MM.1S (cell line): ENCODE measurements at regions not wholly inside any gene's neighbourhood (a gene's known extent, or its start where the extent isn't known, plus 50 kb on each side); places are given as distances from the start of the nearest gene placed in this dataset.

ENCODE experiments used
- DNase-seq: peaks from one replicate; pipeline ENCODE4 v3.0.0-alpha.2; 2015
- H2AFZ ChIP-seq: fragments of 300-600 bp; sonication (generic); 2 replicates; pipeline ENCODE4 v1.6.0; 2016; ENCODE audit warnings: antibody characterized with exemption, low read length
- H3F3A ChIP-seq: fragments of 300-600 bp; sonication (generic); 2 replicates; pipeline ENCODE4 v1.6.1; 2016; ENCODE audit warnings: mild to moderate bottlenecking, antibody characterized with exemption, low read length, moderate library complexity, mixed read lengths; ENCODE audit not compliant: insufficient read depth
- H3K27ac ChIP-seq: fragments of 300-600 bp; sonication (generic); 2 replicates; pipeline ENCODE4 v1.5.1; 2016; ENCODE audit warnings: mild to moderate bottlenecking, low read length
- H3K27me3 ChIP-seq: fragments of 300-600 bp; sonication (generic); replicated peaks from 2 replicates; pipeline ENCODE4 v1.6.0; 2016; ENCODE audit warnings: low read length; ENCODE audit not compliant: insufficient read depth
- H3K36me3 ChIP-seq: fragments of 300-600 bp; sonication (generic); replicated peaks from 2 replicates; pipeline ENCODE4 v1.6.1; 2016; ENCODE audit warnings: mild to moderate bottlenecking, low read length, mixed read lengths; ENCODE audit not compliant: insufficient read depth
- H3K4me1 ChIP-seq: fragments of 300-600 bp; sonication (generic); 2 replicates; pipeline ENCODE4 v1.6.1; 2016; ENCODE audit warnings: low read length, mixed read lengths
- H3K4me2 ChIP-seq: fragments of 300-600 bp; sonication (generic); 2 replicates; pipeline ENCODE4 v1.6.0; 2016; ENCODE audit warnings: low read depth, low read length
- H3K4me3 ChIP-seq: fragments of 300-600 bp; sonication (generic); 2 replicates; pipeline ENCODE4 v1.5.1; 2016; ENCODE audit warnings: low read length, mixed read lengths
- H3K79me2 ChIP-seq: fragments of 300-600 bp; sonication (generic); 2 replicates; pipeline ENCODE4 v1.6.1; 2016; ENCODE audit warnings: mixed run types, low read length, mixed read lengths
- H3K9ac ChIP-seq: fragments of 300-600 bp; sonication (generic); 2 replicates; pipeline ENCODE4 v1.6.1; 2016; ENCODE audit warnings: low read length, mixed read lengths
- H3K9me2 ChIP-seq: fragments of 300-600 bp; sonication (generic); replicated peaks from 2 replicates; pipeline ENCODE4 v1.6.1; 2016; ENCODE audit warnings: mild to moderate bottlenecking, low read length, mixed read lengths; ENCODE audit not compliant: insufficient read depth
- H3K9me3 ChIP-seq: fragments of 300-600 bp; sonication (generic); replicated peaks from 2 replicates; pipeline ENCODE4 v1.6.1; 2016; ENCODE audit warnings: mild to moderate bottlenecking, low read length, mixed read lengths; ENCODE audit not compliant: insufficient read depth
- H4K20me1 ChIP-seq: fragments of 300-600 bp; sonication (generic); 2 replicates; pipeline ENCODE4 v1.6.1; 2016; ENCODE audit warnings: mild to moderate bottlenecking, low read length, moderate library complexity, mixed read lengths; ENCODE audit not compliant: insufficient read depth
- EZH2 ChIP-seq: fragments of 300-600 bp; sonication (generic); optimal IDR thresholded peaks from 2 replicates; pipeline ENCODE3; 2017; ENCODE audit warnings: low read depth, mild to moderate bottlenecking, antibody characterized with exemption, low read length, mixed read lengths
- EZH2phosphoT487 ChIP-seq: fragments of 300-600 bp; sonication (generic); IDR thresholded peaks from 2 replicates; pipeline ENCODE4 v1.6.1; 2018; ENCODE audit warnings: antibody characterized with exemption, low read length
- TF ChIP-seq, protein P1 (sequence below): fragments of 300-600 bp; sonication (generic); IDR thresholded peaks from 2 replicates; pipeline ENCODE4 v1.5.1; 2016; ENCODE audit warnings: antibody characterized with exemption, low read length, mixed read lengths

DNA sequence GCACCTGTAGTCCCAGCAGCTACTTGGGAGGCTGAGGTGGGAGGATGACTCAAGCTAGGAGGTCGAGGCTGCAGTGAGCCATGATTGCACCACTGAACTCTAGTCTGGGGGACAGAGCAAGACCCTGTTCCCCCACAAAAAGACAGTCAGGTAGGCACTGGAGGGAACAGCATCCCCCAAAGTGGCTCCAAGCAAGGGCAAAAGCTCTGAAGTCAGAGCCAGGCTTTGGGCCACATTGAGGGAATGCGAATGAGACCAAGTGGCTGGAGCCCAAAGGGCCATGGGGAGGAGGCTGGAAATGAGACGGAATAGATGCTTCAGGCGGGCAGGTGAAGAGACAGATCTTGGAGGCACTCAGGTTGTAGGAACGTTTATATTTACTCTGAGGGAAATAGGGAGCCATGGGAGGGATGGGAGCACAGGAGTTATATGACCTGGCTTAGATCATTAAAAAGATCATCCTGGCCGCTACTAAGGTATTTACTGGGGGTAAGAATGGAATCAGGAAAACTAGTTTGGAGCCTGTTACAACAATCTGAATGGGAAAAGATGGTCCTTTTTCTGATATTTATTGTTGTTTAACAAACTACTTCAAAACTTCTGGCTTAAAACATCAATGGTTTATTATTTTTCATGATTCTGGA is 229.6 kb upstream of the ZNF217 start:
- Histone ChIP-seq H4K20me1 (no peaks in the 10 kb centered on the region), H3K9me3 (no peaks in the 10 kb centered on the region)

DNA sequence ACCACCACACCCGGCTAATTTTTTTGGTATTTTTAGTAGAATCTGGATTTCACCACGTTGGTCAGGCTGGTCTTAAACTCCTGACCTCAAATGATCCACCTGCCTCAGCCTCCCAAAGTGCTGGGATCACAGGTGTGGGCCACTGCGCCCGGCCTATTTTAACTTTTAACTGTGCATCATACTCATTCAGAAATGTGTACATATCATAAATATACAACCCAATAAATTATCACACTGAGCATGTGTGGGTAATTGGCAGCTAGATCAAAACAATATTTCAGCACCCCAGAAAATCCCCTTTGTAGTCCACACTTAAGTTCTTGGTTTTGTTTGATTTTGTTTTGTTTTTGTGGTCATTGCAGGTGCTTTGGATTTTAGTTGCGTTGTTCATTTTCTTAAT is 228.9 kb upstream of the ZNF217 start:
- Histone ChIP-seq H3K4me2 (no peak overlapping the region), H3K79me2 (no peaks in the 10 kb centered on the region), H3K36me3 (no peaks in the 10 kb centered on the region), H3K9me2 (no peaks in the 10 kb centered on the region), H4K20me1 (no peaks in the 10 kb centered on the region), H2AFZ (no peak overlapping the region), H3K27me3 (no peaks in the 10 kb centered on the region), H3K4me1 (no peaks in the 10 kb centered on the region), H3K27ac (no peak overlapping the region), H3K9ac (no peak overlapping the region), H3K4me3 (no peak overlapping the region), H3K9me3 (no peaks in the 10 kb centered on the region), H3F3A (no peaks in the 10 kb centered on the region)
- no peak for DNase-seq
- no peak for TF ChIP-seq EZH2phosphoT487
- TF ChIP-seq, protein P1, sequence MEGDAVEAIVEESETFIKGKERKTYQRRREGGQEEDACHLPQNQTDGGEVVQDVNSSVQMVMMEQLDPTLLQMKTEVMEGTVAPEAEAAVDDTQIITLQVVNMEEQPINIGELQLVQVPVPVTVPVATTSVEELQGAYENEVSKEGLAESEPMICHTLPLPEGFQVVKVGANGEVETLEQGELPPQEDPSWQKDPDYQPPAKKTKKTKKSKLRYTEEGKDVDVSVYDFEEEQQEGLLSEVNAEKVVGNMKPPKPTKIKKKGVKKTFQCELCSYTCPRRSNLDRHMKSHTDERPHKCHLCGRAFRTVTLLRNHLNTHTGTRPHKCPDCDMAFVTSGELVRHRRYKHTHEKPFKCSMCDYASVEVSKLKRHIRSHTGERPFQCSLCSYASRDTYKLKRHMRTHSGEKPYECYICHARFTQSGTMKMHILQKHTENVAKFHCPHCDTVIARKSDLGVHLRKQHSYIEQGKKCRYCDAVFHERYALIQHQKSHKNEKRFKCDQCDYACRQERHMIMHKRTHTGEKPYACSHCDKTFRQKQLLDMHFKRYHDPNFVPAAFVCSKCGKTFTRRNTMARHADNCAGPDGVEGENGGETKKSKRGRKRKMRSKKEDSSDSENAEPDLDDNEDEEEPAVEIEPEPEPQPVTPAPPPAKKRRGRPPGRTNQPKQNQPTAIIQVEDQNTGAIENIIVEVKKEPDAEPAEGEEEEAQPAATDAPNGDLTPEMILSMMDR = no peak
- TF ChIP-seq EZH2 = no peak

More for the DNA sequence above, 229.6 kb upstream of the ZNF217 start:
- H3K36me3 ChIP-seq = no peaks in the 10 kb centered on the region
- no peaks in the 10 kb centered on the region for H3K79me2 ChIP-seq
- H2AFZ ChIP-seq = no peak overlapping the region
- H3K4me1 ChIP-seq = no peaks in the 10 kb centered on the region
- no peak overlapping the region for H3K4me2 ChIP-seq
- no peak overlapping the region for H3K4me3 ChIP-seq
- no peak for TF ChIP-seq EZH2
- TF ChIP-seq, protein P1 = no peak
- no peak for TF ChIP-seq EZH2phosphoT487
- H3K9ac ChIP-seq = no peak overlapping the region
- no peaks in the 10 kb centered on the region for H3K9me2 ChIP-seq
- H3K27me3 ChIP-seq = no peaks in the 10 kb centered on the region
- H3F3A ChIP-seq = no peaks in the 10 kb centered on the region
- H3K27ac ChIP-seq = no peak overlapping the region
- no peak for DNase-seq

DNA sequence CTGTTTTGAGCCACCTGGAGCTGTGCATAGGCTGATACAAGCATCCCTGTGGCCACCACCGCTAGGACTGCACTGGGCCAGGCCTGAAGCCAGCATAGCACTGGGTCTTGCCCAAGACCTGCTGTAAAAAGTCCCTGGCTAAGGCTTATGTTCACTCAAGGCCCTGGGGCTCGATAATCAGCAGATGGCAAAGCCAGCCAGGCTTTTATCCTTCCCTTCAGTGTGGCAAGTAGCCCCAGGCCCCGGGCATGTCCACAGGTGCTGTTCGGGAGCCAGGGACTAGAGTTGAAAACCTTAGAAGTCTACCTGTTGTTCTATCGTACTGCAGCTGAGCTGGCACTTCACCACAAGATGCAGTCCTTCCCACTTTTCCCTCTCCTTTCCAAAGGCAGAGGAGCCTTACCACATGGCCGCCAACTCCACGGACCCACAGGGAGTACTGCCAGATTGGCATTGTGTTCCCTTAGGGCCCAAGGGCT is 226.4 kb upstream of the ZNF217 start:
- Histone ChIP-seq H4K20me1 (no peaks in the 10 kb centered on the region), H3K9me2 (no peaks in the 10 kb centered on the region), H3K27ac (no peak overlapping the region), H3K79me2 (no peaks in the 10 kb centered on the region), H2AFZ (no peak overlapping the region), H3F3A (no peaks in the 10 kb centered on the region), H3K27me3 (no peaks in the 10 kb centered on the region), H3K4me2 (no peak overlapping the region), H3K4me3 (no peak overlapping the region), H3K4me1 (no peaks in the 10 kb centered on the region), H3K9me3 (no peaks in the 10 kb centered on the region), H3K36me3 (no peaks in the 10 kb centered on the region), H3K9ac (no peak overlapping the region)
- TF ChIP-seq EZH2 (no peak), EZH2phosphoT487 (no peak)
- TF ChIP-seq, protein P1 = no peak
- DNase-seq = no peak
